ENCODE measurements at regions not wholly inside any gene's neighbourhood (a gene's known extent, or its start where the extent isn't known, plus 50 kb on each side); places are given as distances from the start of the nearest gene placed in this dataset.

DNA sequence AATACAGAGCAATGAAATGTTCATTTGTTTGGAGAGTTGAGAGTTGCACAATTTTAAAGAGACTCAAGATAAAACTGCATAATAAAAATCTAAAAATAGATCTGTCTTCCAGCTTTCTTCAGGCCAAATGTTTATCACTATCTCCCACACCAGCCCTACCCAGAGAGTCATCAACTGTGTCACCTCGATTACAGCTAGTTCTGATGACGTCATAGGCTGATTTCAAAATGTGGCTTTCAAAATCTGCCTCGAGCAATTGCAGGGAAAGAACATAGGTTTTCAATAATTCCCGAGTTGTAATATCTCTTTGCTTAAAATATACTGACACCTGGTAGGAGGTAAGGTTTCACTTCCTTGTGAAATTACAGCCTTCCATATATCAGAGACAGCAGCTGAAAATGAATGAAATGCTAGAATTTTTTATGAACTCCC is 677.6 kb upstream of the ID2 start (continued):
- TF ChIP-seq JUN (IDR thresholded peaks at IDR 0.05; ENCODE audit: borderline replicate concordance, low read depth, low read length) (peak; percentile 99), JUN (CRISPR knock-in tag; IDR thresholded peaks at IDR 0.05; ENCODE audit: borderline replicate concordance) (no peak), KLF16 (IDR thresholded peaks at IDR 0.05) (peak; percentile 81), SOX6 (IDR thresholded peaks at IDR 0.05) (peak; percentile 81), NCOA1 (IDR thresholded peaks at IDR 0.05; ENCODE audit: low read depth) (peak; percentile 91), ZNF75A (CRISPR knock-in tag; IDR thresholded peaks at IDR 0.05) (no peak), ZNF668 (CRISPR knock-in tag; IDR thresholded peaks at IDR 0.05) (no peak), SIX5 (IDR thresholded peaks at IDR 0.05; ENCODE audit: borderline replicate concordance in 1 of 2, insufficient read depth in 1 of 2, low read depth in 1 of 2, low read length in 2 of 2) (no peak), TEAD1 (CRISPR knock-in tag; IDR thresholded peaks at IDR 0.05) (peak in 1 of 2 experiments; percentile 65; a peak in 1 of 4 replicates), HNRNPL (IDR thresholded peaks at IDR 0.05; ENCODE audit: low read depth, low read length) (no peak), HEY1 (CRISPR knock-in tag; IDR thresholded peaks at IDR 0.05; ENCODE audit: borderline replicate concordance) (no peak), HOXB6 (CRISPR knock-in tag; IDR thresholded peaks at IDR 0.05; ENCODE audit: borderline replicate concordance) (no peak), FOXP1 (CRISPR knock-in tag; IDR thresholded peaks at IDR 0.05) (no peak), BCL6 (CRISPR knock-in tag; IDR thresholded peaks at IDR 0.05) (no peak), KDM1A (IDR thresholded peaks at IDR 0.05) (peak; percentile 74 to 75; a peak in 3 of 4 replicates), ZNF165 (CRISPR knock-in tag; IDR thresholded peaks at IDR 0.05; ENCODE audit: borderline replicate concordance) (no peak), TCFL5 (CRISPR knock-in tag; conservative IDR thresholded peaks at IDR 0.05) (no peak), XRCC4 (IDR thresholded peaks at IDR 0.05; ENCODE audit: extremely low read depth, insufficient read depth, insufficient read length) (no peak), TAF7 (tag; IDR thresholded peaks at IDR 0.05) (no peak)
- TF ChIP-seq, protein P1, sequence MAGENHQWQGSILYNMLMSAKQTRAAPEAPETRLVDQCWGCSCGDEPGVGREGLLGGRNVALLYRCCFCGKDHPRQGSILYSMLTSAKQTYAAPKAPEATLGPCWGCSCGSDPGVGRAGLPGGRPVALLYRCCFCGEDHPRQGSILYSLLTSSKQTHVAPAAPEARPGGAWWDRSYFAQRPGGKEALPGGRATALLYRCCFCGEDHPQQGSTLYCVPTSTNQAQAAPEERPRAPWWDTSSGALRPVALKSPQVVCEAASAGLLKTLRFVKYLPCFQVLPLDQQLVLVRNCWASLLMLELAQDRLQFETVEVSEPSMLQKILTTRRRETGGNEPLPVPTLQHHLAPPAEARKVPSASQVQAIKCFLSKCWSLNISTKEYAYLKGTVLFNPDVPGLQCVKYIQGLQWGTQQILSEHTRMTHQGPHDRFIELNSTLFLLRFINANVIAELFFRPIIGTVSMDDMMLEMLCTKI (IDR thresholded peaks at IDR 0.05; ENCODE audit: partially characterized antibody): no peak
- TF ChIP-seq, protein P2, sequence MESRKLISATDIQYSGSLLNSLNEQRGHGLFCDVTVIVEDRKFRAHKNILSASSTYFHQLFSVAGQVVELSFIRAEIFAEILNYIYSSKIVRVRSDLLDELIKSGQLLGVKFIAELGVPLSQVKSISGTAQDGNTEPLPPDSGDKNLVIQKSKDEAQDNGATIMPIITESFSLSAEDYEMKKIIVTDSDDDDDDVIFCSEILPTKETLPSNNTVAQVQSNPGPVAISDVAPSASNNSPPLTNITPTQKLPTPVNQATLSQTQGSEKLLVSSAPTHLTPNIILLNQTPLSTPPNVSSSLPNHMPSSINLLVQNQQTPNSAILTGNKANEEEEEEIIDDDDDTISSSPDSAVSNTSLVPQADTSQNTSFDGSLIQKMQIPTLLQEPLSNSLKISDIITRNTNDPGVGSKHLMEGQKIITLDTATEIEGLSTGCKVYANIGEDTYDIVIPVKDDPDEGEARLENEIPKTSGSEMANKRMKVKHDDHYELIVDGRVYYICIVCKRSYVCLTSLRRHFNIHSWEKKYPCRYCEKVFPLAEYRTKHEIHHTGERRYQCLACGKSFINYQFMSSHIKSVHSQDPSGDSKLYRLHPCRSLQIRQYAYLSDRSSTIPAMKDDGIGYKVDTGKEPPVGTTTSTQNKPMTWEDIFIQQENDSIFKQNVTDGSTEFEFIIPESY (CRISPR knock-in tag; IDR thresholded peaks at IDR 0.05): no peak
- TF ChIP-seq, protein P3, sequence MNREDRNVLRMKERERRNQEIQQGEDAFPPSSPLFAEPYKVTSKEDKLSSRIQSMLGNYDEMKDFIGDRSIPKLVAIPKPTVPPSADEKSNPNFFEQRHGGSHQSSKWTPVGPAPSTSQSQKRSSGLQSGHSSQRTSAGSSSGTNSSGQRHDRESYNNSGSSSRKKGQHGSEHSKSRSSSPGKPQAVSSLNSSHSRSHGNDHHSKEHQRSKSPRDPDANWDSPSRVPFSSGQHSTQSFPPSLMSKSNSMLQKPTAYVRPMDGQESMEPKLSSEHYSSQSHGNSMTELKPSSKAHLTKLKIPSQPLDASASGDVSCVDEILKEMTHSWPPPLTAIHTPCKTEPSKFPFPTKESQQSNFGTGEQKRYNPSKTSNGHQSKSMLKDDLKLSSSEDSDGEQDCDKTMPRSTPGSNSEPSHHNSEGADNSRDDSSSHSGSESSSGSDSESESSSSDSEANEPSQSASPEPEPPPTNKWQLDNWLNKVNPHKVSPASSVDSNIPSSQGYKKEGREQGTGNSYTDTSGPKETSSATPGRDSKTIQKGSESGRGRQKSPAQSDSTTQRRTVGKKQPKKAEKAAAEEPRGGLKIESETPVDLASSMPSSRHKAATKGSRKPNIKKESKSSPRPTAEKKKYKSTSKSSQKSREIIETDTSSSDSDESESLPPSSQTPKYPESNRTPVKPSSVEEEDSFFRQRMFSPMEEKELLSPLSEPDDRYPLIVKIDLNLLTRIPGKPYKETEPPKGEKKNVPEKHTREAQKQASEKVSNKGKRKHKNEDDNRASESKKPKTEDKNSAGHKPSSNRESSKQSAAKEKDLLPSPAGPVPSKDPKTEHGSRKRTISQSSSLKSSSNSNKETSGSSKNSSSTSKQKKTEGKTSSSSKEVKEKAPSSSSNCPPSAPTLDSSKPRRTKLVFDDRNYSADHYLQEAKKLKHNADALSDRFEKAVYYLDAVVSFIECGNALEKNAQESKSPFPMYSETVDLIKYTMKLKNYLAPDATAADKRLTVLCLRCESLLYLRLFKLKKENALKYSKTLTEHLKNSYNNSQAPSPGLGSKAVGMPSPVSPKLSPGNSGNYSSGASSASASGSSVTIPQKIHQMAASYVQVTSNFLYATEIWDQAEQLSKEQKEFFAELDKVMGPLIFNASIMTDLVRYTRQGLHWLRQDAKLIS (CRISPR knock-in tag; IDR thresholded peaks at IDR 0.05): no peak
- TF ChIP-seq, protein P4, sequence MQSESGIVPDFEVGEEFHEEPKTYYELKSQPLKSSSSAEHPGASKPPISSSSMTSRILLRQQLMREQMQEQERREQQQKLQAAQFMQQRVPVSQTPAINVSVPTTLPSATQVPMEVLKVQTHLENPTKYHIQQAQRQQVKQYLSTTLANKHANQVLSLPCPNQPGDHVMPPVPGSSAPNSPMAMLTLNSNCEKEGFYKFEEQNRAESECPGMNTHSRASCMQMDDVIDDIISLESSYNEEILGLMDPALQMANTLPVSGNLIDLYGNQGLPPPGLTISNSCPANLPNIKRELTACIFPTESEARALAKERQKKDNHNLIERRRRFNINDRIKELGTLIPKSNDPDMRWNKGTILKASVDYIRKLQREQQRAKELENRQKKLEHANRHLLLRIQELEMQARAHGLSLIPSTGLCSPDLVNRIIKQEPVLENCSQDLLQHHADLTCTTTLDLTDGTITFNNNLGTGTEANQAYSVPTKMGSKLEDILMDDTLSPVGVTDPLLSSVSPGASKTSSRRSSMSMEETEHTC (IDR thresholded peaks at IDR 0.05): no peak

Data from K562 (cell line).